HepG2 (cell line): ENCODE measurements at regions not wholly inside any gene's neighbourhood (a gene's known extent, or its start where the extent isn't known, plus 50 kb on each side); places are given as distances from the start of the nearest gene placed in this dataset.

Experiments
- ATAC-seq: fragments of 200-7000 bp; cut with Tn5 transposase; 3 replicates; pipeline ENCODE4 v1.9.1; 2020; ENCODE audit warnings: mild to moderate bottlenecking, moderate library complexity
- BruUV-seq: library from RNA; stranded (reverse); fragments of 400-500 nt; replicated peaks from 2 replicates; lab custom pipeline; 2021; lab: Mats Ljungman, UMichigan
- CTCF ChIA-PET: fragments of 300-600 bp; formaldehyde crosslinking; extraction: SDS; loops from one replicate; lab custom pipeline; 2021; ENCODE audit warnings: low total read pairs, inconsistent platforms, low intra/inter-chr PET ratio; lab: Yijun Ruan, JAX
- POLR2A ChIA-PET: fragments of 350-600 bp; sonication (Branson Sonifier 250); formaldehyde crosslinking; loops from one replicate; lab custom pipeline; 2020; ENCODE audit warnings: antibody characterized with exemption, inconsistent platforms; lab: Yijun Ruan, JAX
- DNase-seq: peaks from one replicate; pipeline ENCODE4 v3.0.0-alpha.2; 2015; ENCODE audit warnings: low spot score
- FAIRE-seq: peaks from 3 replicates; lab custom pipeline; 2011; peaks lifted over from hg19 to GRCh38; lab: Jason Lieb, UNC
- H2AFZ ChIP-seq: one replicate; pipeline ENCODE4 v1.6.1; 2011; ENCODE audit warnings: low read length, inconsistent platforms
- H3K27ac ChIP-seq: fragments of 300-600 bp; 3 replicates; pipeline ENCODE4 v1.8.0; 2011; ENCODE audit warnings: mixed run types, mild to moderate bottlenecking, mixed read lengths, low read length, inconsistent platforms; ENCODE audit not compliant: insufficient read depth; ENCODE audit errors: extremely low read length
- H3K27me3 ChIP-seq, 2 experiments: fragments of 200-600 bp in 1 of 2; 2 replicates in 1 of 2; 3 replicates in 1 of 2; pipeline versions ENCODE4 v1.6.0 to v1.8.0; 2011; ENCODE audit warnings: low read length in 2 of 2, mild to moderate bottlenecking in 2 of 2, moderate library complexity in 2 of 2, inconsistent platforms in 1 of 2; ENCODE audit not compliant: insufficient read depth in 2 of 2, control insufficient read depth in 1 of 2
- H3K36me3 ChIP-seq, 2 experiments: fragments of 200-600 bp in 1 of 2; replicated peaks in 1 of 2; 2 replicates in 1 of 2; 3 replicates in 1 of 2; pipeline versions ENCODE4 v1.5.1 to v1.8.0; 2011; ENCODE audit warnings: low read length in 2 of 2, inconsistent platforms in 1 of 2; ENCODE audit not compliant: insufficient read depth in 2 of 2, control insufficient read depth in 1 of 2
- H3K4me1 ChIP-seq: 2 replicates; pipeline ENCODE4 v1.5.1; 2012; ENCODE audit warnings: low read length, inconsistent platforms; ENCODE audit not compliant: insufficient read depth
- H3K4me2 ChIP-seq: 2 replicates; pipeline ENCODE4 v1.6.0; 2011; ENCODE audit warnings: low read depth, low read length, inconsistent platforms
- H3K4me3 ChIP-seq, 3 experiments: fragments of 200-600 bp in 1 of 3; sonication (generic), shearing (Covaris generic) in 1 of 3; replicated peaks in 1 of 3; 2 replicates each; pipeline ENCODE4 v1.5.1; 2011 to 2016; ENCODE audit warnings: low read length in 3 of 3, inconsistent platforms in 2 of 3, low read depth in 2 of 3, mild to moderate bottlenecking in 2 of 3, control low read depth in 1 of 3, mixed read lengths in 1 of 3; ENCODE audit not compliant: insufficient read depth in 1 of 3
- H3K79me2 ChIP-seq: one replicate; pipeline ENCODE4 v1.6.1; 2011; ENCODE audit warnings: low read length, inconsistent platforms; ENCODE audit not compliant: insufficient read depth
- H3K9ac ChIP-seq: 2 replicates; pipeline ENCODE4 v1.6.0; 2011; ENCODE audit warnings: mild to moderate bottlenecking, low read depth, low read length, inconsistent platforms; ENCODE audit not compliant: insufficient read depth
- H3K9me3 ChIP-seq: 2 replicates; pipeline ENCODE4 v1.5.1; 2012; ENCODE audit warnings: mild to moderate bottlenecking, low read length
- H4K20me1 ChIP-seq: 2 replicates; pipeline ENCODE4 v1.6.0; 2011; ENCODE audit warnings: inconsistent platforms, mild to moderate bottlenecking, low read length, moderate library complexity; ENCODE audit not compliant: insufficient read depth
- GATAD2A ChIP-seq: IDR thresholded peaks from 2 replicates; pipeline ENCODE4 v1.6.1; 2016
- GLI4 ChIP-seq: sonication (generic); formaldehyde crosslinking; IDR thresholded peaks from 2 replicates; pipeline ENCODE4 v1.5.1; 2020; ENCODE audit warnings: missing genetic modification reagents, mild to moderate bottlenecking, moderate library complexity, borderline replicate concordance
- PRPF4 ChIP-seq: fragments of 200-400 bp; formaldehyde crosslinking; IDR thresholded peaks from 2 replicates; pipeline ENCODE4 v1.6.1; 2016; ENCODE audit warnings: low read length, low read depth; ENCODE audit not compliant: poor library complexity, severe bottlenecking
- TRIM24 ChIP-seq: sonication (generic); formaldehyde crosslinking; IDR thresholded peaks from 2 replicates; pipeline ENCODE4 v1.8.0; 2022; ENCODE audit warnings: mild to moderate bottlenecking, missing genetic modification reagents
- ZNF317 ChIP-seq: sonication (generic); formaldehyde crosslinking; IDR thresholded peaks from 2 replicates; pipeline ENCODE4 v1.5.0; 2020; ENCODE audit warnings: mild to moderate bottlenecking, missing genetic modification reagents
- in situ Hi-C: cut with HindIII; loops from 2 replicates; pipeline ENCODE4 v1.10.0; 2017; ENCODE audit warnings: low pct_unique_long_range_greater_than_20kb; ENCODE audit not compliant: extremely low pct_ligation_motif_present
- intact Hi-C: fragments of 100-400 bp; cut with micrococcal nuclease; formaldehyde crosslinking; loops from one replicate; pipeline ENCODE4 v1.10.0; 2022; ENCODE audit not compliant: unreplicated experiment
- TF ChIP-seq, protein P1 (sequence below): sonication (generic); formaldehyde crosslinking; IDR thresholded peaks from 2 replicates; pipeline ENCODE4 v1.8.0; 2022; ENCODE audit warnings: missing genetic modification reagents, mild to moderate bottlenecking, moderate library complexity, borderline replicate concordance
- TF ChIP-seq, protein P2 (sequence below): sonication (generic); formaldehyde crosslinking; IDR thresholded peaks from 2 replicates; pipeline ENCODE4 v1.8.0; 2022; ENCODE audit warnings: missing genetic modification reagents, low read depth, mild to moderate bottlenecking, borderline replicate concordance
- TF ChIP-seq, protein P3 (sequence below): sonication (generic); formaldehyde crosslinking; IDR thresholded peaks from 2 replicates; pipeline ENCODE4 v1.5.1; 2020; ENCODE audit warnings: mild to moderate bottlenecking, missing genetic modification reagents, moderate library complexity
- TF ChIP-seq, protein P4 (sequence below): IDR thresholded peaks from 2 replicates; pipeline ENCODE4 v1.6.1; 2016; ENCODE audit warnings: missing genetic modification reagents, missing compliant biosample characterization
- TF ChIP-seq, protein P5 (sequence below): sonication (generic); formaldehyde crosslinking; IDR thresholded peaks from 2 replicates; pipeline ENCODE4 v1.5.0; 2020; ENCODE audit warnings: missing genetic modification reagents, mild to moderate bottlenecking, borderline replicate concordance
- TF ChIP-seq, protein P6 (sequence below): sonication (generic); formaldehyde crosslinking; IDR thresholded peaks from 2 replicates; pipeline ENCODE4 v1.5.0; 2020; ENCODE audit warnings: missing genetic modification reagents
- TF ChIP-seq, protein P7 (sequence below): sonication (generic); formaldehyde crosslinking; IDR thresholded peaks from 2 replicates; pipeline ENCODE4 v1.4.0; 2020; ENCODE audit warnings: missing genetic modification reagents

DNA sequence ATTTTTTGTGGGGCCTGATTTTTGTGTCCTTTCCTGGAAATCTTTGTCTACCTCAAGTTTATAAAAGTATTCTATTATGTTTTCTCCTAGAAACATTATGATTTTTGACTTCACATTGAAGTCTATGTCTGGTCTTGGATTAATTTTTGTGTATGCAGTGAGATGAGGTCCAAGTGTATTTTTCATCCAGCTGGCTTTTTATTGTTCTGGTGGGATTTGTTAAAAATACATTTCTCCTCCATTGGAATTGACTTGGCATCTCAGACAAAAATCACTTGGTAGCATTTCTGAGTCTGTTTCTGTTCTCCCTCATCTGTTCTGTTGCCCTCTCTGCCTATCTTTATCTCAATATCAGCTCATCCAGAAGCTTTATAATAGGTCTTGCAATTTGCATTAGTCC, 109.0 kb downstream of the IRX1 start:
- FAIRE-seq, result no peak
- no peak for ATAC-seq
- no peak overlapping the region for H3K9ac ChIP-seq
- TF ChIP-seq, protein P1, sequence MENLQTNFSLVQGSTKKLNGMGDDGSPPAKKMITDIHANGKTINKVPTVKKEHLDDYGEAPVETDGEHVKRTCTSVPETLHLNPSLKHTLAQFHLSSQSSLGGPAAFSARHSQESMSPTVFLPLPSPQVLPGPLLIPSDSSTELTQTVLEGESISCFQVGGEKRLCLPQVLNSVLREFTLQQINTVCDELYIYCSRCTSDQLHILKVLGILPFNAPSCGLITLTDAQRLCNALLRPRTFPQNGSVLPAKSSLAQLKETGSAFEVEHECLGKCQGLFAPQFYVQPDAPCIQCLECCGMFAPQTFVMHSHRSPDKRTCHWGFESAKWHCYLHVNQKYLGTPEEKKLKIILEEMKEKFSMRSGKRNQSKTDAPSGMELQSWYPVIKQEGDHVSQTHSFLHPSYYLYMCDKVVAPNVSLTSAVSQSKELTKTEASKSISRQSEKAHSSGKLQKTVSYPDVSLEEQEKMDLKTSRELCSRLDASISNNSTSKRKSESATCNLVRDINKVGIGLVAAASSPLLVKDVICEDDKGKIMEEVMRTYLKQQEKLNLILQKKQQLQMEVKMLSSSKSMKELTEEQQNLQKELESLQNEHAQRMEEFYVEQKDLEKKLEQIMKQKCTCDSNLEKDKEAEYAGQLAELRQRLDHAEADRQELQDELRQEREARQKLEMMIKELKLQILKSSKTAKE (CRISPR knock-in tag), result no peak
- TF ChIP-seq, protein P2, sequence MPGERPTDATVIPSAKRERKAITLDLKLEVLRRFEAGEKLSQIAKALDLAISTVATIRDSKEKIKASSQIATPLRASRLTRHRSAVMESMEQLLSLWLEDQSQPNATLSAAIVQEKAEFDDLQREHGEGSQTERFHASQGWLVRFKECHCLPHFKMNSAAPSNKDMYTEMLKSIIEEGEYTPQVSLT (CRISPR knock-in tag), result no peak
- TF ChIP-seq TRIM24 (CRISPR knock-in tag) (no peak), GATAD2A (CRISPR knock-in tag) (no peak), ZNF317 (CRISPR knock-in tag) (no peak), GLI4 (no peak), PRPF4 (no peak)
- TF ChIP-seq, protein P3, sequence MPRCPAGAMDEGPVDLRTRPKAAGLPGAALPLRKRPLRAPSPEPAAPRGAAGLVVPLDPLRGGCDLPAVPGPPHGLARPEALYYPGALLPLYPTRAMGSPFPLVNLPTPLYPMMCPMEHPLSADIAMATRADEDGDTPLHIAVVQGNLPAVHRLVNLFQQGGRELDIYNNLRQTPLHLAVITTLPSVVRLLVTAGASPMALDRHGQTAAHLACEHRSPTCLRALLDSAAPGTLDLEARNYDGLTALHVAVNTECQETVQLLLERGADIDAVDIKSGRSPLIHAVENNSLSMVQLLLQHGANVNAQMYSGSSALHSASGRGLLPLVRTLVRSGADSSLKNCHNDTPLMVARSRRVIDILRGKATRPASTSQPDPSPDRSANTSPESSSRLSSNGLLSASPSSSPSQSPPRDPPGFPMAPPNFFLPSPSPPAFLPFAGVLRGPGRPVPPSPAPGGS (CRISPR knock-in tag), result no peak
- TF ChIP-seq, protein P4, sequence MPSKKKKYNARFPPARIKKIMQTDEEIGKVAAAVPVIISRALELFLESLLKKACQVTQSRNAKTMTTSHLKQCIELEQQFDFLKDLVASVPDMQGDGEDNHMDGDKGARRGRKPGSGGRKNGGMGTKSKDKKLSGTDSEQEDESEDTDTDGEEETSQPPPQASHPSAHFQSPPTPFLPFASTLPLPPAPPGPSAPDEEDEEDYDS (CRISPR knock-in tag), result no peak
- TF ChIP-seq, protein P5, sequence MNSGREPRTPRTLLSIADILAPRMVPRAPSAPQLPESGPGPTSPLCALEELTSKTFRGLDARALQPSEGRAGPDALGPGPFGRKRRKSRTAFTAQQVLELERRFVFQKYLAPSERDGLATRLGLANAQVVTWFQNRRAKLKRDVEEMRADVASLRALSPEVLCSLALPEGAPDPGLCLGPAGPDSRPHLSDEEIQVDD (CRISPR knock-in tag), result no peak
- TF ChIP-seq, protein P6, sequence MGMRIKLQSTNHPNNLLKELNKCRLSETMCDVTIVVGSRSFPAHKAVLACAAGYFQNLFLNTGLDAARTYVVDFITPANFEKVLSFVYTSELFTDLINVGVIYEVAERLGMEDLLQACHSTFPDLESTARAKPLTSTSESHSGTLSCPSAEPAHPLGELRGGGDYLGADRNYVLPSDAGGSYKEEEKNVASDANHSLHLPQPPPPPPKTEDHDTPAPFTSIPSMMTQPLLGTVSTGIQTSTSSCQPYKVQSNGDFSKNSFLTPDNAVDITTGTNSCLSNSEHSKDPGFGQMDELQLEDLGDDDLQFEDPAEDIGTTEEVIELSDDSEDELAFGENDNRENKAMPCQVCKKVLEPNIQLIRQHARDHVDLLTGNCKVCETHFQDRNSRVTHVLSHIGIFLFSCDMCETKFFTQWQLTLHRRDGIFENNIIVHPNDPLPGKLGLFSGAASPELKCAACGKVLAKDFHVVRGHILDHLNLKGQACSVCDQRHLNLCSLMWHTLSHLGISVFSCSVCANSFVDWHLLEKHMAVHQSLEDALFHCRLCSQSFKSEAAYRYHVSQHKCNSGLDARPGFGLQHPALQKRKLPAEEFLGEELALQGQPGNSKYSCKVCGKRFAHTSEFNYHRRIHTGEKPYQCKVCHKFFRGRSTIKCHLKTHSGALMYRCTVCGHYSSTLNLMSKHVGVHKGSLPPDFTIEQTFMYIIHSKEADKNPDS, result no peak
- TF ChIP-seq, protein P7, sequence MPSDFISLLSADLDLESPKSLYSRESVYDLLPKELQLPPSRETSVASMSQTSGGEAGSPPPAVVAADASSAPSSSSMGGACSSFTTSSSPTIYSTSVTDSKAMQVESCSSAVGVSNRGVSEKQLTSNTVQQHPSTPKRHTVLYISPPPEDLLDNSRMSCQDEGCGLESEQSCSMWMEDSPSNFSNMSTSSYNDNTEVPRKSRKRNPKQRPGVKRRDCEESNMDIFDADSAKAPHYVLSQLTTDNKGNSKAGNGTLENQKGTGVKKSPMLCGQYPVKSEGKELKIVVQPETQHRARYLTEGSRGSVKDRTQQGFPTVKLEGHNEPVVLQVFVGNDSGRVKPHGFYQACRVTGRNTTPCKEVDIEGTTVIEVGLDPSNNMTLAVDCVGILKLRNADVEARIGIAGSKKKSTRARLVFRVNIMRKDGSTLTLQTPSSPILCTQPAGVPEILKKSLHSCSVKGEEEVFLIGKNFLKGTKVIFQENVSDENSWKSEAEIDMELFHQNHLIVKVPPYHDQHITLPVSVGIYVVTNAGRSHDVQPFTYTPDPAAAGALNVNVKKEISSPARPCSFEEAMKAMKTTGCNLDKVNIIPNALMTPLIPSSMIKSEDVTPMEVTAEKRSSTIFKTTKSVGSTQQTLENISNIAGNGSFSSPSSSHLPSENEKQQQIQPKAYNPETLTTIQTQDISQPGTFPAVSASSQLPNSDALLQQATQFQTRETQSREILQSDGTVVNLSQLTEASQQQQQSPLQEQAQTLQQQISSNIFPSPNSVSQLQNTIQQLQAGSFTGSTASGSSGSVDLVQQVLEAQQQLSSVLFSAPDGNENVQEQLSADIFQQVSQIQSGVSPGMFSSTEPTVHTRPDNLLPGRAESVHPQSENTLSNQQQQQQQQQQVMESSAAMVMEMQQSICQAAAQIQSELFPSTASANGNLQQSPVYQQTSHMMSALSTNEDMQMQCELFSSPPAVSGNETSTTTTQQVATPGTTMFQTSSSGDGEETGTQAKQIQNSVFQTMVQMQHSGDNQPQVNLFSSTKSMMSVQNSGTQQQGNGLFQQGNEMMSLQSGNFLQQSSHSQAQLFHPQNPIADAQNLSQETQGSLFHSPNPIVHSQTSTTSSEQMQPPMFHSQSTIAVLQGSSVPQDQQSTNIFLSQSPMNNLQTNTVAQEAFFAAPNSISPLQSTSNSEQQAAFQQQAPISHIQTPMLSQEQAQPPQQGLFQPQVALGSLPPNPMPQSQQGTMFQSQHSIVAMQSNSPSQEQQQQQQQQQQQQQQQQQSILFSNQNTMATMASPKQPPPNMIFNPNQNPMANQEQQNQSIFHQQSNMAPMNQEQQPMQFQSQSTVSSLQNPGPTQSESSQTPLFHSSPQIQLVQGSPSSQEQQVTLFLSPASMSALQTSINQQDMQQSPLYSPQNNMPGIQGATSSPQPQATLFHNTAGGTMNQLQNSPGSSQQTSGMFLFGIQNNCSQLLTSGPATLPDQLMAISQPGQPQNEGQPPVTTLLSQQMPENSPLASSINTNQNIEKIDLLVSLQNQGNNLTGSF, result no peak

More for the DNA sequence above, 109.0 kb downstream of the IRX1 start:
- no peak overlapping the region for H3K4me3 ChIP-seq
- intact Hi-C loops (no loop called here), in situ Hi-C loops (no loop called here)
- H2AFZ ChIP-seq, result no peak overlapping the region
- H3K79me2 ChIP-seq, result no peaks in the 10 kb centered on the region
- no peaks in the 10 kb centered on the region for H3K4me1 ChIP-seq
- no peaks in the 10 kb centered on the region for H3K27me3 ChIP-seq
- DNase-seq, result no peak
- H3K36me3 ChIP-seq, result no peaks in the 10 kb centered on the region
- POLR2A ChIA-PET, result no interaction called here
- CTCF ChIA-PET, result no interaction called here
- no peaks in the 10 kb centered on the region for H4K20me1 ChIP-seq
- no TSS peak for BruUV-seq
- no peak overlapping the region for H3K27ac ChIP-seq
- no peak overlapping the region for H3K4me2 ChIP-seq
- H3K9me3 ChIP-seq, result peaks cover 5% of the 10 kb centered on the region; the same call in 1 of the 2 replicates
